ENCODE measurements at regions not wholly inside any gene's neighbourhood (a gene's known extent, or its start where the extent isn't known, plus 50 kb on each side); places are given as distances from the start of the nearest gene placed in this dataset.

DNA sequence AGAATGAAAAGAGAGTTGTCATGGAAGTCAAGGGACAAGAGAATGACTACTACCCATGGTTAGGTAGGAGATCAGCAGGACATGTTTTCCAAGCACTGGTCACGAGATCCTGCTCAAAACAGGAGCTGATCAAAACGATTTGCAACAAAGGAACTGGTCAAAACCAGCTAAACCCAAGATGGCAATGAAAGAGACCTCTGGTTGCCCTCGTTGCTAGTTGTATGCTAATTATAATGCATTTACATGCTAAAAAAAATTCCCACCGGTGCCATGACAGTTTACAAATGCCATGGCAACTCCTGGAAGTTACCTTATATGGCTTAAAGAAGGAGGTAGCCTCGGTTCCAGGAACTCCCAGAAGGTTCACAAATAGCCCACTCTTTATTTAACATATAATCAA lies 95.0 kb upstream of the OTX2 start:
- TF ChIP-seq, protein P1, sequence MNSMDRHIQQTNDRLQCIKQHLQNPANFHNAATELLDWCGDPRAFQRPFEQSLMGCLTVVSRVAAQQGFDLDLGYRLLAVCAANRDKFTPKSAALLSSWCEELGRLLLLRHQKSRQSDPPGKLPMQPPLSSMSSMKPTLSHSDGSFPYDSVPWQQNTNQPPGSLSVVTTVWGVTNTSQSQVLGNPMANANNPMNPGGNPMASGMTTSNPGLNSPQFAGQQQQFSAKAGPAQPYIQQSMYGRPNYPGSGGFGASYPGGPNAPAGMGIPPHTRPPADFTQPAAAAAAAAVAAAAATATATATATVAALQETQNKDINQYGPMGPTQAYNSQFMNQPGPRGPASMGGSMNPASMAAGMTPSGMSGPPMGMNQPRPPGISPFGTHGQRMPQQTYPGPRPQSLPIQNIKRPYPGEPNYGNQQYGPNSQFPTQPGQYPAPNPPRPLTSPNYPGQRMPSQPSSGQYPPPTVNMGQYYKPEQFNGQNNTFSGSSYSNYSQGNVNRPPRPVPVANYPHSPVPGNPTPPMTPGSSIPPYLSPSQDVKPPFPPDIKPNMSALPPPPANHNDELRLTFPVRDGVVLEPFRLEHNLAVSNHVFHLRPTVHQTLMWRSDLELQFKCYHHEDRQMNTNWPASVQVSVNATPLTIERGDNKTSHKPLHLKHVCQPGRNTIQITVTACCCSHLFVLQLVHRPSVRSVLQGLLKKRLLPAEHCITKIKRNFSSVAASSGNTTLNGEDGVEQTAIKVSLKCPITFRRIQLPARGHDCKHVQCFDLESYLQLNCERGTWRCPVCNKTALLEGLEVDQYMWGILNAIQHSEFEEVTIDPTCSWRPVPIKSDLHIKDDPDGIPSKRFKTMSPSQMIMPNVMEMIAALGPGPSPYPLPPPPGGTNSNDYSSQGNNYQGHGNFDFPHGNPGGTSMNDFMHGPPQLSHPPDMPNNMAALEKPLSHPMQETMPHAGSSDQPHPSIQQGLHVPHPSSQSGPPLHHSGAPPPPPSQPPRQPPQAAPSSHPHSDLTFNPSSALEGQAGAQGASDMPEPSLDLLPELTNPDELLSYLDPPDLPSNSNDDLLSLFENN (IDR thresholded peaks at IDR 0.05; ENCODE audit: low read depth in 2 of 2, low read length in 2 of 2) = no peak
- TF ChIP-seq, protein P2, sequence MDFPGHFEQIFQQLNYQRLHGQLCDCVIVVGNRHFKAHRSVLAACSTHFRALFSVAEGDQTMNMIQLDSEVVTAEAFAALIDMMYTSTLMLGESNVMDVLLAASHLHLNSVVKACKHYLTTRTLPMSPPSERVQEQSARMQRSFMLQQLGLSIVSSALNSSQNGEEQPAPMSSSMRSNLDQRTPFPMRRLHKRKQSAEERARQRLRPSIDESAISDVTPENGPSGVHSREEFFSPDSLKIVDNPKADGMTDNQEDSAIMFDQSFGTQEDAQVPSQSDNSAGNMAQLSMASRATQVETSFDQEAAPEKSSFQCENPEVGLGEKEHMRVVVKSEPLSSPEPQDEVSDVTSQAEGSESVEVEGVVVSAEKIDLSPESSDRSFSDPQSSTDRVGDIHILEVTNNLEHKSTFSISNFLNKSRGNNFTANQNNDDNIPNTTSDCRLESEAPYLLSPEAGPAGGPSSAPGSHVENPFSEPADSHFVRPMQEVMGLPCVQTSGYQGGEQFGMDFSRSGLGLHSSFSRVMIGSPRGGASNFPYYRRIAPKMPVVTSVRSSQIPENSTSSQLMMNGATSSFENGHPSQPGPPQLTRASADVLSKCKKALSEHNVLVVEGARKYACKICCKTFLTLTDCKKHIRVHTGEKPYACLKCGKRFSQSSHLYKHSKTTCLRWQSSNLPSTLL (IDR thresholded peaks at IDR 0.05) = no peak
- TF ChIP-seq, protein P3, sequence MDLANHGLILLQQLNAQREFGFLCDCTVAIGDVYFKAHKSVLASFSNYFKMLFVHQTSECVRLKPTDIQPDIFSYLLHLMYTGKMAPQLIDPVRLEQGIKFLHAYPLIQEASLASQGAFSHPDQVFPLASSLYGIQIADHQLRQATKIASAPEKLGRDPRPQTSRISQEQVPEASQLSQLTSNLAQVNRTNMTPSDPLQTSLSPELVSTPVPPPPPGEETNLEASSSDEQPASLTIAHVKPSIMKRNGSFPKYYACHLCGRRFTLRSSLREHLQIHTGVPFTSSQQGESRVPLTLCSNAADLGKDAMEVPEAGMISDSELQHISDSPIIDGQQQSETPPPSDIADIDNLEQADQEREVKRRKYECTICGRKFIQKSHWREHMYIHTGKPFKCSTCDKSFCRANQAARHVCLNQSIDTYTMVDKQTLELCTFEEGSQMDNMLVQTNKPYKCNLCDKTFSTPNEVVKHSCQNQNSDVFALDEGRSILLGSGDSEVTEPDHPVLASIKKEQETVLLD (IDR thresholded peaks at IDR 0.05) = no peak
- TF ChIP-seq USF2 (CRISPR knock-in tag; IDR thresholded peaks at IDR 0.05) = no peak
- TF ChIP-seq CAMTA2 (CRISPR knock-in tag; conservative IDR thresholded peaks at IDR 0.05) = no peak
- TF ChIP-seq, protein P4, sequence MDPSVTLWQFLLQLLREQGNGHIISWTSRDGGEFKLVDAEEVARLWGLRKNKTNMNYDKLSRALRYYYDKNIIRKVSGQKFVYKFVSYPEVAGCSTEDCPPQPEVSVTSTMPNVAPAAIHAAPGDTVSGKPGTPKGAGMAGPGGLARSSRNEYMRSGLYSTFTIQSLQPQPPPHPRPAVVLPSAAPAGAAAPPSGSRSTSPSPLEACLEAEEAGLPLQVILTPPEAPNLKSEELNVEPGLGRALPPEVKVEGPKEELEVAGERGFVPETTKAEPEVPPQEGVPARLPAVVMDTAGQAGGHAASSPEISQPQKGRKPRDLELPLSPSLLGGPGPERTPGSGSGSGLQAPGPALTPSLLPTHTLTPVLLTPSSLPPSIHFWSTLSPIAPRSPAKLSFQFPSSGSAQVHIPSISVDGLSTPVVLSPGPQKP (CRISPR knock-in tag; IDR thresholded peaks at IDR 0.05) = no peak
- TF ChIP-seq ERF (CRISPR knock-in tag; IDR thresholded peaks at IDR 0.05) = no peak
- no peak for TF ChIP-seq RCOR1 (IDR thresholded peaks at IDR 0.05; ENCODE audit: borderline replicate concordance in 1 of 2, low read depth in 2 of 2, low read length in 2 of 2)

All from K562 (cell line).